ENCODE measurements at regions not wholly inside any gene's neighbourhood (a gene's known extent, or its start where the extent isn't known, plus 50 kb on each side); places are given as distances from the start of the nearest gene placed in this dataset.
"Not testable (repeated sequence)": the region's sequence is repeated elsewhere in the genome, so short reads cannot be mapped to it uniquely, and the experiment has no call there.

GRCh38 chr6:15897063-15897876, 231.6 kb upstream of the MYLIP start:
- Histone ChIP-seq H3K9ac (ENCODE audit: low read depth in 1 of 2, low read length in 2 of 2) (no peak overlapping the region), H3K27ac (ENCODE audit: low read depth, low read length) (no peak overlapping the region), H3K4me3 (ENCODE audit: low read depth in 1 of 2, low read length in 2 of 2) (no peak overlapping the region)

GRCh38 chr6:15894973-15895725, 232.3 kb upstream of the DTNBP1 start:
- H3K9ac ChIP-seq (ENCODE audit: low read depth in 1 of 2, low read length in 2 of 2) = no peak overlapping the region

More at GRCh38 chr6:15897063-15897876, 231.6 kb upstream of the MYLIP start:
- Histone ChIP-seq H3K36me3 (ENCODE audit: control insufficient read depth in 1 of 2, insufficient read depth in 2 of 2, low read length in 2 of 2) (no peaks in the 10 kb centered on the region), H3K4me1 (ENCODE audit: control insufficient read depth in 1 of 2, insufficient read depth in 2 of 2, low read length in 2 of 2) (peaks cover 10 to 15% of the 10 kb centered on the region in 2 donors), H3K9me3 (ENCODE audit: control insufficient read depth in 1 of 2, low read length in 2 of 2) (no peaks in the 10 kb centered on the region), H3K27me3 (ENCODE audit: control insufficient read depth in 1 of 2, insufficient read depth in 2 of 2, low read length in 2 of 2) (no peaks in the 10 kb centered on the region)

GRCh38 chr6:15893556-15894253, 230.9 kb upstream of the DTNBP1 start:
- Histone ChIP-seq H3K36me3 (ENCODE audit: control insufficient read depth in 1 of 2, insufficient read depth in 2 of 2, low read length in 2 of 2) (no peaks in the 10 kb centered on the region), H3K9ac (ENCODE audit: low read depth in 1 of 2, low read length in 2 of 2) (no peak overlapping the region), H3K27ac (ENCODE audit: low read depth, low read length) (no peak overlapping the region), H3K27me3 (ENCODE audit: control insufficient read depth in 1 of 2, insufficient read depth in 2 of 2, low read length in 2 of 2) (no peaks in the 10 kb centered on the region), H3K4me3 (ENCODE audit: low read depth in 1 of 2, low read length in 2 of 2) (no peak overlapping the region), H3K9me3 (ENCODE audit: control insufficient read depth in 1 of 2, low read length in 2 of 2) (no peaks in the 10 kb centered on the region), H3K4me1 (ENCODE audit: control insufficient read depth in 1 of 2, insufficient read depth in 2 of 2, low read length in 2 of 2) (peaks cover 5 to 9% of the 10 kb centered on the region in 2 donors)

More at GRCh38 chr6:15894973-15895725, 232.3 kb upstream of the DTNBP1 start:
- Histone ChIP-seq H3K27me3 (ENCODE audit: control insufficient read depth in 1 of 2, insufficient read depth in 2 of 2, low read length in 2 of 2) (no peaks in the 10 kb centered on the region), H3K36me3 (ENCODE audit: control insufficient read depth in 1 of 2, insufficient read depth in 2 of 2, low read length in 2 of 2) (no peaks in the 10 kb centered on the region), H3K4me3 (ENCODE audit: low read depth in 1 of 2, low read length in 2 of 2) (no peak overlapping the region), H3K4me1 (ENCODE audit: control insufficient read depth in 1 of 2, insufficient read depth in 2 of 2, low read length in 2 of 2) (peaks cover 5 to 9% of the 10 kb centered on the region in 2 donors), H3K27ac (ENCODE audit: low read depth, low read length) (no peak overlapping the region), H3K9me3 (ENCODE audit: control insufficient read depth in 1 of 2, low read length in 2 of 2) (no peaks in the 10 kb centered on the region)

- no peaks in the 10 kb centered on the region for H3K36me3 ChIP-seq (ENCODE audit: control insufficient read depth in 1 of 2, insufficient read depth in 2 of 2, low read length in 2 of 2)
- no peaks in the 10 kb centered on the region for H3K9me3 ChIP-seq (ENCODE audit: control insufficient read depth in 1 of 2, low read length in 2 of 2)
- H3K4me3 ChIP-seq (ENCODE audit: low read depth in 1 of 2, low read length in 2 of 2) = no peak overlapping the region
- H3K9ac ChIP-seq (ENCODE audit: low read depth in 1 of 2, low read length in 2 of 2) = no peak overlapping the region
- H3K27me3 ChIP-seq (ENCODE audit: control insufficient read depth in 1 of 2, insufficient read depth in 2 of 2, low read length in 2 of 2) = no peaks in the 10 kb centered on the region
- H3K4me1 ChIP-seq (ENCODE audit: control insufficient read depth in 1 of 2, insufficient read depth in 2 of 2, low read length in 2 of 2) = peaks cover 4 to 6% of the 10 kb centered on the region in 2 donors
- no peak overlapping the region for H3K27ac ChIP-seq (ENCODE audit: low read depth, low read length)
Measured at GRCh38 chr6:15892369-15892768, 229.5 kb upstream of the DTNBP1 start.

GRCh38 chr6:15888798-15889772, 226.3 kb upstream of the DTNBP1 start:
- H3K9ac ChIP-seq (ENCODE audit: low read depth in 1 of 2, low read length in 2 of 2) = no peak overlapping the region
- no peaks in the 10 kb centered on the region for H3K4me1 ChIP-seq (ENCODE audit: control insufficient read depth in 1 of 2, insufficient read depth in 2 of 2, low read length in 2 of 2)
- H3K9me3 ChIP-seq (ENCODE audit: control insufficient read depth in 1 of 2, low read length in 2 of 2) = no peaks in the 10 kb centered on the region
- no peak overlapping the region for H3K27ac ChIP-seq (ENCODE audit: low read depth, low read length)
- no peaks in the 10 kb centered on the region for H3K36me3 ChIP-seq (ENCODE audit: control insufficient read depth in 1 of 2, insufficient read depth in 2 of 2, low read length in 2 of 2)
- H3K4me3 ChIP-seq (ENCODE audit: low read depth in 1 of 2, low read length in 2 of 2) = no peak overlapping the region
- no peaks in the 10 kb centered on the region for H3K27me3 ChIP-seq (ENCODE audit: control insufficient read depth in 1 of 2, insufficient read depth in 2 of 2, low read length in 2 of 2)

- H3K9ac ChIP-seq (ENCODE audit: low read depth in 1 of 2, low read length in 2 of 2) = no peak overlapping the region
Measured at GRCh38 chr6:15887491-15888461, 224.9 kb upstream of the DTNBP1 start.

GRCh38 chr6:15885624-15886023, 222.8 kb upstream of the DTNBP1 start:
- Histone ChIP-seq H3K4me3 (ENCODE audit: low read depth in 1 of 2, low read length in 2 of 2) (no peak overlapping the region), H3K4me1 (ENCODE audit: control insufficient read depth in 1 of 2, insufficient read depth in 2 of 2, low read length in 2 of 2) (no peaks in the 10 kb centered on the region), H3K27ac (ENCODE audit: low read depth, low read length) (no peak overlapping the region), H3K9me3 (ENCODE audit: control insufficient read depth in 1 of 2, low read length in 2 of 2) (no peaks in the 10 kb centered on the region), H3K27me3 (ENCODE audit: control insufficient read depth in 1 of 2, insufficient read depth in 2 of 2, low read length in 2 of 2) (no peaks in the 10 kb centered on the region), H3K9ac (ENCODE audit: low read depth in 1 of 2, low read length in 2 of 2) (no peak overlapping the region), H3K36me3 (ENCODE audit: control insufficient read depth in 1 of 2, insufficient read depth in 2 of 2, low read length in 2 of 2) (no peaks in the 10 kb centered on the region)

More at GRCh38 chr6:15887491-15888461, 224.9 kb upstream of the DTNBP1 start:
- no peaks in the 10 kb centered on the region for H3K4me1 ChIP-seq (ENCODE audit: control insufficient read depth in 1 of 2, insufficient read depth in 2 of 2, low read length in 2 of 2)
- no peaks in the 10 kb centered on the region for H3K27me3 ChIP-seq (ENCODE audit: control insufficient read depth in 1 of 2, insufficient read depth in 2 of 2, low read length in 2 of 2)
- no peak overlapping the region for H3K27ac ChIP-seq (ENCODE audit: low read depth, low read length)
- H3K9me3 ChIP-seq (ENCODE audit: control insufficient read depth in 1 of 2, low read length in 2 of 2) = no peaks in the 10 kb centered on the region
- H3K4me3 ChIP-seq (ENCODE audit: low read depth in 1 of 2, low read length in 2 of 2) = no peak overlapping the region
- H3K36me3 ChIP-seq (ENCODE audit: control insufficient read depth in 1 of 2, insufficient read depth in 2 of 2, low read length in 2 of 2) = no peaks in the 10 kb centered on the region

GRCh38 chr6:15883593-15883992, 220.8 kb upstream of the DTNBP1 start:
- not testable (repeated sequence) for H3K9me3 ChIP-seq (ENCODE audit: control insufficient read depth in 1 of 2, low read length in 2 of 2); H3K9ac ChIP-seq (ENCODE audit: low read depth in 1 of 2, low read length in 2 of 2); H3K27me3 ChIP-seq (ENCODE audit: control insufficient read depth in 1 of 2, insufficient read depth in 2 of 2, low read length in 2 of 2); H3K36me3 ChIP-seq (ENCODE audit: control insufficient read depth in 1 of 2, insufficient read depth in 2 of 2, low read length in 2 of 2); H3K4me3 ChIP-seq (ENCODE audit: low read depth in 1 of 2, low read length in 2 of 2); H3K27ac ChIP-seq (ENCODE audit: low read depth, low read length)
- H3K4me1 ChIP-seq (ENCODE audit: control insufficient read depth in 1 of 2, insufficient read depth in 2 of 2, low read length in 2 of 2) = peaks cover 4 to 11% of the 10 kb centered on the region in 2 donors

All from duodenal mucosa (tissue), 2 donors.